Suppressor macrophage (primary cell): ENCODE measurements at regions not wholly inside any gene's neighbourhood (a gene's known extent, or its start where the extent isn't known, plus 50 kb on each side); places are given as distances from the start of the nearest gene placed in this dataset.

Experiments
- DNase-seq, 4 experiments: peaks; one replicate each; pipeline ENCODE4 v3.0.0-alpha.2; 2020 to 2022

DNA sequence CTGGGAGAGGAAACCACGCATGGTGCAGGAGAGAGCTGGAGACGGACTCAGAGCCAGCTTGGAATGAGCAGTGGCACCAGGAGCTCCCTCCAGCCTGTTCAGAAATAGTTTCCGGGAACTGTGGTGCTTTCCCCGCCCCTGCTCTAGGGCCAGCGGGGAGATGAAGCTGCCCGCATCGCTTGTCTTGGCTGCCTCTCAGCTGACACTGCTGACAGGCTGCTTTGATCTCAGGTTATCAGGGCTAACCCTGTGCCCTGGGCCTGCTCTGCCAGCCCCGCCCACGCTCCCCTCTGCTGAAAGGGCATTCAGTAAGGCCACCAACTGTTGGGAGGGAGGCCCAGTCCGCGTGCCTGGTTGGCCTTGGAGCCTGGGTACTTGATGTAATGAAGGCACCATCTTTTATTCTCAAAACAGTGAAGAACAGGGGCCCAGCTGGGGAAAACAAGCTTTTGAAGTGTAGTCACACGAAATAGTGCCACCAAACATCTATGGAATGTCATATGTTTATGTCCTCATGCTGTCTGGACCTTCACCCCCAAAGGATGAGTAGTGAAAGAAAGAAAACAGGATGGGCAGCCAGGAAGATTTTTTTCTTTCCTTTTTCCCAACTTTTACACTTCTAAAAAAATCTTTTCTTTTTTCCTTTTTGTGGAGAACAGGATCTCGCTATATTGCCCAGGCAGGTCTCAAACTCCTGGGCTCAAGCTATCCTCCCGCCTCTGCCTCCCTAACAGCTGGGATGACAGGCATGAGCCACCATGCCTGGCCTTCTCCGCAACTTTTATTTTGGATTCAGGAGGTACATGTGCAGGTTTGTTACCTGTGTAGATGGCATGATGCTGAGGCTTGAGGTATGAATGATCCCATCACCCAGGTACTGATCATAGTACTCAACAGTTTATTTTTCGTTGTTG lies 115.9 kb upstream of the TBX3 start:
- peak in 1 of 4 experiments; percentile 29 for DNase-seq

DNA sequence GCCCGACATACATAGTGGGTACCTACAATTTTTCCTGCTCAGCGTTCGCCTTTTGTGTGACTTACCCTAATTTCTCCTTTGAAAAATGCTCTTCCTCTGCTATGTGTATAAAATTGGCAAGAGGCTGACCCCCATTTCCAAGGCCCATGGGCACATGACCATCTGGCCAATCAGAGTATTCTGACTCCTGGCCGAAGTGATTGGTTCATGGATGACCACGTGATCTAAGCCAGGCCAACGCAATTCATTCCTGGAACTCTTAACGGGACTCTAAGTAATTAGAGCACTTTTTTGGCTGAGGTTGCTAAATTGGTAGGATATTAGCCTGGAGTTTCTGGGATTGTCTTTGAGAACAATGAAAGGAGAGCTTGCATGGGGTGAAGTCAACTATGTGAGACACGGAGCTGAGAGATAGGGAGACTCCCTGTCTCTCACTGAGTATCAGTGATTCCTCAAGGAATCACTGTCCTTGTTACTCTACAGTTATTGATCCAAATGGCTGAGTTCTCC lies 110.1 kb upstream of the TBX3 start:
- no peak for DNase-seq

GRCh38 chr12:114790276-114790675 lies 106.3 kb upstream of the TBX3 start:
- no peak for DNase-seq

DNA sequence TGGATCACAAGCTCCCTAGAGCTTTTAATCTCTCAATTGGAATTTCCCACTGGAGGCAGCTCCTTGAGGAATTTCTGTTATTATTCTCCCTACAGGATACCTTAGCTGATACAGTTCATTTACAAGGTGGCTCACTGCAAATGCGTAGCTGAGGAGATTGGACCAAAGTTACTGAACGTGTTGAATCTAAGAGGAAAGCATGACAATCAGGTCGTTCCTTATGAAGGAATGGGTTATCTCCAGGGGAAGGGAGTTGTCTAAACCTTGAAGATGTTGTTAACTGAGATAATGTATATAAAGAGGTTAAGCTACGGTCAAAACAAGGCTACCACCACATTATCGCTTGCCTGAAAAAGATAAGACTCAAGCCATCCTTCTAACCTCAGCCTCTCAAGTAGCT lies 105.8 kb upstream of the TBX3 start:
- DNase-seq: no peak

DNA sequence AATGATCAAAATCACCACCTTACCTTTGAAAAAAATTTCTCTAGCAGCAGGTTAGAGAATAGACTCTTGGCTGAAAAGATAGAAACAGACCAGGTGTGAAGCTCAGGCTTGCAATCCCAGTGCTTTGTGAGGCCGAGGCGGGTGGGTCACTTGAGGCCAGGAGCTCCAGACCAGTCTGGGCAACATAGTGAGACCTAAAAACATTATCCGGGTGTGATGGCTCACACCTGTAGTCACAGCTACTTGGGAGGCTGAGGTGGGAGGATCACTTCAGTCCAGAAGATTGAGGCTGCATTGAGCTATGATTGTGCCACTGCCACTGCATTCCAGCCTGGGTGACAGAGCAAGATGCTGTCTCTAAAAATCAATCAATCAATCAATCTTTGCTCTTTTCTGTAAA lies 105.3 kb upstream of the TBX3 start:
- DNase-seq: no peak

DNA sequence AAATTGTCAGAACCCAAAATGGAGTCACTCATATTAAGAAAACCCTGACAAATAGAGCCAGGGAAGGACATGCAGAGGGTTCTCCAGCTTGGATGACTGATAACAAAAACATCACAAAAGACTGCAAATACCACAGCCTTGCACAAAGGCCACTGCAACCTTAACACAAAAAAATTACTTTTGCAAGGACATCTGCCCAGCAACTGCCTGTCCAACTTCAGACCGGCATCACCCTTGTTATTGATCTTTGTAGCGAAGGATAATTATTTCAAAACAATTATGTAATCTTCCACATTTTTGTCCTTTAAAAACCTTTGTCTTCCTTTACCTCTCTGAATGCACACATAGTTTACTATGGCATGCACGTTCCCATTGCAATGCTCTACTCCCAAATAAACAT lies 100.6 kb upstream of the TBX3 start:
- DNase-seq: no peak

DNA sequence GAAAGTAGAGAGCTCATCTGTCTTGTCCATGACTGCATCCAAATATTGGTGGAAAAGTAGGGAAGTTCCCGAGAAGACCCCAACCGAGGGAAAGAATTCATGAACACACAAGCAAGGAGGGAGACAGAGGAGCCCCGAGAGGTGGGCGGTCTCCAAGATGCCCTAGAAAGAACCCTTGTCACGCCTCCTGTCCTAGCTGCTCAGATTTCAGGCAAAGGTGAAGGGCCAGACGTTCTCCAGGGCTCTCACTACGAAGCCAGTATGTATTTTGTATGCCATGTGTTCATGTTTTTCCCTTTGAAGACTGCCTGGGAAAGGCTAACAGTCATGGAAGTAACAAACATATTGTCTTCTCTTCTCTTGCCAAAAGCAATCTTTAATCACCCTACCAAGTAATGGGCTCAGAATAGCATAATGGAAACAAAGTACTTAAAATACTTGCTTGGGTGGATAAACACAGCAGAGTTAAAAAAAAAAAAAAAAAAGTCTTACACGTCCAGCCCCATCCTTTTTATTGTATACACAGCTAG lies 99.2 kb upstream of the TBX3 start:
- no peak for DNase-seq

DNA sequence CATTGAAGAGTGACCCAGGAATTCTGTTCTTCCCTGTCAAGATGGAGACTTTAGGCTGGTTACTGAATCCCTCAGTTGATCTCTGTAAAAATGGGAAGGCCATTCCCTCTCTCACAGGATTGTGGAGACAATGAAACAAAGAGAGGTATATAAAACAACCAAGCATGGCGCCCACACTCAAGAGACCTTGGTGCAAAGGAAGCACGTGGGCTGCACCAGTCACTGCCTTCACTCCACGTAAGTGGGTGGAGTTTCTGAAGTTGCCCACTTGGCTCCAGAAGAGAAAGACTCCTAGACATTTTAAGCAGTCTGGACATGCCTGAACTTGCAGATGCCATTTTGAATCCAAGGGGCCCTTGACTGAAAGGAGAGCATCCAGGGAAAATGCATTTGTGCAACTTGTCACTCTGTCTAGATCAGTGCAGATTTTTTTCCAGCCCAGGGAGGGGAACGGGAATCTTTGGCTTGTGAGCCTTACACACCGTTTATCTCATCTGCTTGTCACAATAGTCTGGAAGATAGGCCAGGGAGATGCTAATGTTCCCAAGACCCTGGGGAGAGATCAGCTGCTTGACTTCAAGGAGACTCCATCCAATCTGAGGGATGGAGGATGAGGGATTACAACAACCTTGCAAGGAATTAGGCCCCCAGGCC lies 96.9 kb upstream of the TBX3 start:
- no peak for DNase-seq

DNA sequence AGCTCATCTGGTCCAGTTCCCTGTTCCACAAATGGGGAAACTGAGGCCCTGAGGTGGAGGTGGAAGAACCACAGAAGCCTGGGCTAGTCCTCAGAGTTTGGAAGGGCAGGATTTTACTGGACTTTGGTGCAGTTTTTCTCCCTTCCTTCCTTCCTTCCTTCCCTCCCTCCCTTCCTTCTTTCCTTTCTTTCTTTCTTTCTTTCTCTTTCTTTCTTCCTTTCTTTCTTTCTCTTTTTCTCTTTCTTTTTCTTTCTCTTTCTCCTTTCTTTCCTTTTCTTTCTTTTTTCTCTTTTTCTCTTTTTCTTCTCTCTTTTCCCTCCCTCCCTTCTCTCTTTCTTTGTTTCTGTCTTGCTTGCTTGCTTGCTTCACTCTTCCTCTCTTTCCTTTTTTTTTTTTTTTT lies 95.7 kb upstream of the TBX3 start:
- DNase-seq: no peak

GRCh38 chr12:114779186-114779585 lies 95.2 kb upstream of the TBX3 start:
- DNase-seq: no peak

- DNase-seq: no peak
Observed at GRCh38 chr12:114776731-114777442, 92.9 kb upstream of the TBX3 start.

DNA sequence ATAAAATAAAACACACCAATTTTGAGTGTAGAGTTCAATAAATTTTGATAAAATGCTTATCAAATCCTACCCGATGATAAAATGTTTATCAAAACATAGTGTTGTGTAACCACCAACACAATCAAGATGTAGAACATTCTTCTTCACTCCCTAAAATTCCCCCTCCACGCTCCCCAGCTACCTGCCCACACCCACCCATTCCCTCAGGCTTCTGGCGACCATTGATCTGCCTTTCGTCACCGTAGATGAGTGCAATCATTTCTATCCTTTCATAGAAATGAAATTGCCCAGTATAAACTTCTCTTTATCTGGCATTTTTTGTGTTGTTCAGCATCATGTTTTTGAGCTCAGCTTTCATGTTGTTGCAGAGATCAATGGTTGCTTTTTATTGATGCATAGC lies 90.7 kb upstream of the TBX3 start:
- DNase-seq: no peak

GRCh38 chr12:114774197-114774596 lies 90.2 kb upstream of the TBX3 start:
- DNase-seq: no peak

DNA sequence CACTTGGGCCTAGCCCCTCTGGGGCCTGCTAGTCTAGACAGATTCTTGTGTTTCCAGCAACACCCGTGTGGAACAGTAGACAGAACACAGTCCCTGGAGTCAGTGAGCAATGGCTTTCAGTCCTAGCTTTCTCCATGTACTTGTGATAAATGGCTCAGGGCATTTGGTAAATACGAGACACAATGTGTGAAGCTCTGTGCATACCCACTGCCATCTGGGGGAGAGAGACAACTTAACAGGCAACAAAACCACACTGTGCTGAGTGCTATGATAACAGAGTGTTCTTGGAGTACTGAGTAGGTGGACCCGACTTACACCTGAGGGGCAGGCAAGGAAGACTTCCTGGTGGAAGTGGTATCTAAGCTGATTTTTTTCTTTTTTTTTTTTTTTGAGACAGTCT lies 86.3 kb upstream of the TBX3 start:
- no peak for DNase-seq

GRCh38 chr12:114769634-114770033 lies 85.7 kb upstream of the TBX3 start:
- DNase-seq: peak in 3 of 4 experiments; percentile 20 to 58 (median 31)

GRCh38 chr12:114767906-114768722 lies 84.1 kb upstream of the TBX3 start:
- DNase-seq: peak; percentile 20 to 57 (median 46)

- DNase-seq: no peak
Observed at GRCh38 chr12:114767084-114767760, 83.2 kb upstream of the TBX3 start.

GRCh38 chr12:114765960-114766691 lies 82.2 kb upstream of the TBX3 start:
- no peak for DNase-seq

- DNase-seq: no peak
Observed at GRCh38 chr12:114764510-114764909, 80.5 kb upstream of the TBX3 start.

- peak; percentile 13 to 69 (median 26) for DNase-seq
Observed at GRCh38 chr12:114762490-114763110, 78.6 kb upstream of the TBX3 start.
